ENCODE measurements at regions not wholly inside any gene's neighbourhood (a gene's known extent, or its start where the extent isn't known, plus 50 kb on each side); places are given as distances from the start of the nearest gene placed in this dataset.

DNA sequence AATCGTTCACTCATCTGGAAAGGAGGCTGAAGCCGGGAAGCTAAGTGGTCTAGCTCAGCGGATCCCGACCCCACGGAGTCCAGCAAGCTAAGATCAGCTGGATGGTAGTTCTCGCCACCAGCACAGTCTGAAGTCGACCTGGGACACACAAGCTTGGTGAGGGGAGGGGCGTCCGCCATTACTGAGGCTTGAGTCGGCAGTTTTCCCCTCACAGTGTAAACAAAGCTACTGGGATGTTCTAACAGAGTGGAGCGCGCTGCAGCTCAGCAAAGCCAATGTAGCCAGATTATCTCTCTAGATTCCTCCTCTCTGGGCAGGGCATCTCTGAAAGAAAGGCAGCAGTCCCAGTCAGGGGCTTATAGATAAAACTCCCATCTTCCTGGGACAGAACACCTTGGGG, 555.4 kb downstream of the BCOR start:
- POLR2A ChIA-PET = no interaction called here
- Mint-ChIP-seq H3K27me3 (no peaks in the 10 kb centered on the region), H3K36me3 (peaks cover 4% of the 10 kb centered on the region), H3K4me3 (no peak overlapping the region), H3K9me3 (peaks cover 4% of the 10 kb centered on the region), H3K4me1 (no peaks in the 10 kb centered on the region), H3K27ac (no peak overlapping the region)
- DNase-seq = no peak
- no peak for ATAC-seq (ENCODE audit: low read depth)

DNA sequence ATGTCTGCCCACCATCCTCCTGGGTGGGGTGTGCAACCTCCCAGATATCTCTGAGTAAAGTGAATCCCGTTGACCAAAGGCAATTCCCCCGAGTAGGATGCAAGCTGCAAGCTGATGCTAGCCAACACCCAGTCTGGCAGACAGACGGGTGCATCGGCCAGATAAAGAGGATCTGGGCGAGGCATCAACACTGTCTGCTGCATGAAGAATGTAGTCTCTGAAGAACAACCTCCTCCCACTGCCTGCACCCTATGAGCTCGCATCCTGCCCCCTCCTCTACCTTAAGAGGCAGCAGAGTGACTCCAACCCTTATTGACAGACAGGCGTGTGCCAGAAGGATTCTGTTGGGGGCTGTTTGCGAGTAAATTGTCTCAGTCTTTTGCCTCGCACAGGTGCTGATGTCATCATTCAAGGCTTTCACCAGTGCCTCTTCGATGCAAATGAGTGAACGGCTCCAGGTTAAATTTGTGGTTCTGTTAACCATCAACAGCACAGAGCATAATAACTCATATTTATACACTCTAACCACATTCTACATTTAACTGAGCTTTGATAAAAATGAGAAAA, 546.9 kb downstream of the BCOR start:
- Mint-ChIP-seq H3K27ac (no peak overlapping the region), H3K4me1 (no peaks in the 10 kb centered on the region), H3K27me3 (no peaks in the 10 kb centered on the region), H3K4me3 (no peak overlapping the region), H3K9me3 (peaks cover 1% of the 10 kb centered on the region), H3K36me3 (no peaks in the 10 kb centered on the region)
- no peak for DNase-seq
- POLR2A ChIA-PET = no interaction called here
- no peak for ATAC-seq (ENCODE audit: low read depth)

DNA sequence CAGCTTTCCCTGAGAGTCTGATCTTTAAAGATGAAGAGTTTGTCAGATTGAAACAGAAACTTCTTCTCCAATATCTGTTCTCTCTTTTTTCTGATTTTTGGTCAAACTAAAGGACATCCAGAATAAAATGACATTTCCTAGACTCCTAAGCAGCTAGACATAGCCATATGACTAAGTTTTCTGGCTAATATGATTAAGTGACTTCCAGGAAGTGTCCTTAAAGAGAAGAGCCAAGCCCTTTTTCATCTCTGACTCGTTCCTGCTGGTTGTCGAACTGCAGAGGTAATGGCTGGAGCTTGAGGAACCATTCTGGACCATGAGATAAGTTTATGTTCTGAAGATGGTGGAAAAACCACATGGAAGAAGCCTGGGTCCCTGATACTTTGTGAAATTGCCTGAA, 546.0 kb downstream of the BCOR start:
- Mint-ChIP-seq H3K4me1 (no peaks in the 10 kb centered on the region), H3K36me3 (no peaks in the 10 kb centered on the region), H3K9me3 (peaks cover 1% of the 10 kb centered on the region), H3K27me3 (no peaks in the 10 kb centered on the region), H3K4me3 (no peak overlapping the region), H3K27ac (no peak overlapping the region)
- DNase-seq (no peak), ATAC-seq (ENCODE audit: low read depth) (no peak)
- POLR2A ChIA-PET = no interaction called here

DNA sequence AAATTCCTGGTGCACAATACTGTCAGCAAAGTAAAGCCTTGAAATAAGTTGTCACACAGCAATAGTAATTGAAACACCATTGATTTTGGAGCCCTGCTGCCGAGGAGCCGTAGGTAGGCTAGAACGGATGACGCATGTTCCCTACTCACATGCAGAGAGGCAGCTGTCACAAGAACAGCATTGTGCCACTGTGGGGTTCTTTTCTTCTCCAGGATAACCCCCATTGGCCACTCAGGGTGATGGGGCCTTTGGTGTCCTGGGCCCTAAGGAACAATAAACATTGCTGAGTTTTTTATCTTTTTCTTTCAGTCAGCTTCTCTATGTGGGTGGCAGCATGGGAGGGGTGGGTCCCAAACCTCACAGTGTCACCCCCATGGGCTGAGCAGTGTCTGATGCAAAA, 542.3 kb downstream of the BCOR start:
- DNase-seq = no peak
- no peaks in the 10 kb centered on the region for H3K36me3 Mint-ChIP-seq
- H3K4me3 Mint-ChIP-seq = no peak overlapping the region
- peaks cover 1% of the 10 kb centered on the region for H3K9me3 Mint-ChIP-seq
- H3K27me3 Mint-ChIP-seq = no peaks in the 10 kb centered on the region
- no peaks in the 10 kb centered on the region for H3K4me1 Mint-ChIP-seq
- POLR2A ChIA-PET = no interaction called here
- ATAC-seq (ENCODE audit: low read depth) = no peak
- H3K27ac Mint-ChIP-seq = no peak overlapping the region

DNA sequence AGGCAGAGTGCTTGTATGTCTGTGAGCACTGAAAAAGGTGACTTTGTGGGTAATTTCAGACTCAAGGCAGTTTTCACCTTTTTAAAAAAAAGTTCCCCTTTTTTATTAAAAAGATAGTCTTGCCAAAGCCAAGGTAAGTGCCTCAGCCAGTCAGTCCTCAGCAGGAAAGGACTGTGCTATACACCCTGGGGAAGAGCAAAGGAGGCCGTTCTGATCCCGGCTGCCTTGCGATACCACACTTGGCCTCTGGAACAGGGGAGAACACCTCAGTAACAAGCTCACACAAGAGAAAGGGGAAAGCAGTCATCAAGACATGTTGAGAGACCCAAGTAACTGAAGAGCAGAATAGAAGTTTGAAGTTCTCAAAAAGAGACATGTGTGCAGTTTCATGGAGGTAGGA, 541.7 kb downstream of the BCOR start:
- Mint-ChIP-seq H3K27ac (no peak overlapping the region), H3K27me3 (no peaks in the 10 kb centered on the region), H3K4me1 (no peaks in the 10 kb centered on the region), H3K36me3 (no peaks in the 10 kb centered on the region), H3K9me3 (peaks cover 1% of the 10 kb centered on the region), H3K4me3 (no peak overlapping the region)
- DNase-seq (no peak), ATAC-seq (ENCODE audit: low read depth) (no peak)
- POLR2A ChIA-PET = no interaction called here

DNA sequence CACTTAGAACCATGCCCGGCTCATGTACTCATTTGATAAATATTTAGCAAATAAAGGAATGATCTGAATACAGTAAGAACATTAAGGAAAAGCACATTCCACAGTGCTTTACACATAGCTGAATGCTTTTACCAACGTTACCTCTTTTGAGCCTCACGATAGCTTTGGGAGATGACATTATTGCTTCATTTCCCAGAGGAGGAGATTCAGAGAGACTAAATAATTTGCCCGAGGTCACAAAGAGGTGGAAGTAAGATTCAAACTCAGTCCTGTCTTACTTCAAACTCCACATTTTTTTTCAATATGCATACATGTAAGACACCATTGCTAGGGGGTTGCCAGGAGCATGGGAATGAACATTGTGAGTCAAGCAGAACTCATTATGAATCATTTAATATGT, 538.5 kb downstream of the BCOR start:
- DNase-seq (no peak), ATAC-seq (ENCODE audit: low read depth) (no peak)
- POLR2A ChIA-PET = no interaction called here
- H3K4me3 Mint-ChIP-seq = no peak overlapping the region
- H3K4me1 Mint-ChIP-seq = no peaks in the 10 kb centered on the region
- H3K27me3 Mint-ChIP-seq = no peaks in the 10 kb centered on the region
- H3K36me3 Mint-ChIP-seq = no peaks in the 10 kb centered on the region
- no peak overlapping the region for H3K27ac Mint-ChIP-seq
- H3K9me3 Mint-ChIP-seq = no peaks in the 10 kb centered on the region

DNA sequence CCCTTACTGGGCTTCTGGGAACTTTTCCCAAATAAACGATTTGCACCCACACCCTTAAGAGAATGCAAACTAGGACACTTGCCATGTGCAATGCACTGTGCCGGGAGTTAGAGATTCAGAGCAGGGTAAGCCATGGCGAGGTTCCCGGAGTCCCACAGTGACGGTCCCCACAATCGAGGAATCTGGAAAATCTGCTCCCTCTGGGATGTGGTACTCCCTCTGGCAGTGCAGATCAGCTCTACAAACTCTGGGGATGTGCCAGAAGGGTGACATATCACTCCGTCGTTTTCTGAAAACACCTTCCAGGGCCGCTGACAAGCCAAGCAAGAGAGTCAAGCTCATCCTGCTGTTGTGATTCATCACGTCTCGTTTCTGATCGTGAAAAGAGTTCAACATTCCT, 537.5 kb downstream of the BCOR start:
- Mint-ChIP-seq H3K27me3 (no peaks in the 10 kb centered on the region), H3K4me1 (no peaks in the 10 kb centered on the region), H3K36me3 (no peaks in the 10 kb centered on the region), H3K9me3 (no peaks in the 10 kb centered on the region), H3K27ac (no peak overlapping the region), H3K4me3 (no peak overlapping the region)
- DNase-seq (no peak), ATAC-seq (ENCODE audit: low read depth) (no peak)
- POLR2A ChIA-PET = no interaction called here

DNA sequence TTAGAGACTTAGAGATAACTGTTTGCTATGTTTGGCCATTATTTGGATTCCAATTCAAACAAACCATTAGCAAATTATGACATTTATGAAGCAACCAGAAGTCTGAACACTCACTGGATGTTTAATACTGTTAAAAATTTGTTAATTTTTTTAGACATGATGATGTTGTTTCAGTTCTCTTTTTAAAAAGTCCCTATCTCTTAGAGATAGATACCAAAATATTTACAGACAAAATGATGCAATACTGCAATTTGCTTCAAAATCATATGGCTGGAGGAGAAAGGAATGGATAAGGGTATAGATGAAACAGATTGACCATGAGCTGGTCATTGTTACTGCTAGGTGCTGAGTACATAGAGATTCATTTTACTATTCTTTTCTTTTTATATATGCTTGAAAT, 534.6 kb downstream of the BCOR start:
- Mint-ChIP-seq H3K9me3 (no peaks in the 10 kb centered on the region), H3K27me3 (no peaks in the 10 kb centered on the region), H3K36me3 (no peaks in the 10 kb centered on the region), H3K4me1 (no peaks in the 10 kb centered on the region), H3K4me3 (no peak overlapping the region), H3K27ac (no peak overlapping the region)
- POLR2A ChIA-PET = no interaction called here
- ATAC-seq (ENCODE audit: low read depth) (no peak), DNase-seq (no peak)

DNA sequence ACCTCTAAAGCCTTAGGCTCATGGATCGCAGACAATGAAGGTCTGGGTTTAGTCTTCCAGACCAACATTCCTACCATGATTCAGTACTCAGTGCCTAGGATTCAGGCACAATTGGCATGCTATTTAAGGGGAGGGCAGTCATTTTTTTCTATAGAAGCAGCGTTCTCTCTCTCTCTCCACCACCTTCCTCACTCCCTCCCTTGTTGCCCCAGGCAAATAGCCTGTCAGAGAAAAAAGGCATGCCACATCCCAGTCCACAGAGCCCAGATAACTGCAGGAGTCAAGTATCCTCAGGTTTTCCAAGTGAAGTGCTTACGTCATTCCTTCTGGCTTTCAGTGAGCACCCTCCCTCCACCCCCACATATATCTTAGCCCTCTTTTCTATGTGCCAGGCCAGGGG, 533.0 kb downstream of the BCOR start:
- no peak overlapping the region for H3K27ac Mint-ChIP-seq
- no peaks in the 10 kb centered on the region for H3K9me3 Mint-ChIP-seq
- POLR2A ChIA-PET = no interaction called here
- H3K36me3 Mint-ChIP-seq = no peaks in the 10 kb centered on the region
- no peak overlapping the region for H3K4me3 Mint-ChIP-seq
- H3K27me3 Mint-ChIP-seq = no peaks in the 10 kb centered on the region
- no peaks in the 10 kb centered on the region for H3K4me1 Mint-ChIP-seq
- DNase-seq (no peak), ATAC-seq (ENCODE audit: low read depth) (no peak)

DNA sequence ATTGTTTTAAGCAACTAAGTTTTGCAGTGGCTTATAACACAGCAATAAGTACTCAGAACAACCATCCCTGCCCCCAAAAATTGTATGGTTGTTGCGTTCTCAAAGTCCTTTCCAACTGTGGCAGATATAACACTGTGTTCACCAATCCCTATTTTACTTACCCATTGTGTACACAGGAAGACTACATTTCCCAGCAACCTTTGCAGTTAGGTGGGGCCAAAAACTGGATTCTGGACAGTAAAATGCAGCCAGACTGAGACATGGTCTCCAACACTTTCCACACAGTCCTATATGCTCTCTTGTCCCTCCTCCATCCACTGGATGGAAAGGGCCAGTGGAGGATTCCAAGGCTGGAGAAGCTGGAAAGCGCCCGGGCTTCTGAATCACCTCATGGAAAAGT, 523.6 kb downstream of the BCOR start:
- POLR2A ChIA-PET = no interaction called here
- Mint-ChIP-seq H3K27ac (no peak overlapping the region), H3K4me1 (peaks cover 3% of the 10 kb centered on the region), H3K36me3 (no peaks in the 10 kb centered on the region), H3K4me3 (no peak overlapping the region), H3K9me3 (no peaks in the 10 kb centered on the region), H3K27me3 (peaks cover 2% of the 10 kb centered on the region)
- DNase-seq (no peak), ATAC-seq (ENCODE audit: low read depth) (no peak)

DNA sequence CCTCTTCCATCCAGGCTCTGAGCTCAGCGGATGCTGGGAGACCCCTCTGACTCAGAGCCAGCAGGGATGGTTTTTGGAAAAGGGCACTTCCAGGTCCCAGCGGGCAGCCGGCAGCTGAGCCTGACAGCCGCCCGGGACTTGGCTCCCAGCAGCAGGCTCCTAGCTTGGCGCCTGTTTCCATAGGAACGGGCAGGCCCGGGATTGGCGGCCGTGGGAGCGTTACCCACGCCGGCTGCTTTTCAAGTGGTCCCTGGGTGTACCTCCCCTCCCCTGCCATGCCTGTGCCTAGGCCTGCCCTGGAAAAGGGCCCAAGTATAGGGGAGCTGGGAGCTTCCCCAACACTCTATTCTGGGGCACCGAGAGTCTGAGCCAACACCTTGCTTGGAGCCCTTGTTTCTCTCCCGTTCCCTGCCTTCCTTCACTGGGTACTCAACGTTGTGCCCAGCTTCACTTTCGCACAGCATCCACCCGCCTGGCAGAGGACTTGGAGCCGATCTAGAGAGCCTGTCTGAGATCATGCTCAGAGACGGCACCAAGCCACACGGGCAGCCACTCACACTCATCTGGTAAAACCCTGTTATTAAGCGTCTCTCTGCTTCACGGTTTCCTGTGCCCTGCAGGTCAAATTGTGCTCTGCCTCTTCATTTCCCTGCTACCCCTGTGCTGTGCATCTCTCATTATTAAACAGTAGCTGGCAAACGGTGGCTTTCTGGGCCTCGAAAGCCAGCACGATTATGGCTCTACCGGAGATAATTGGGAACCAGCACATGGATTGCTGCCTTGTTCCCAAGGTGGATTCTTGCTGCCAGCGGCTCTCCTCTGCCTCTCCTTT, 521.5 kb downstream of the BCOR start:
- no peak for DNase-seq
- no peaks in the 10 kb centered on the region for H3K36me3 Mint-ChIP-seq
- peaks cover 3% of the 10 kb centered on the region for H3K4me1 Mint-ChIP-seq
- peaks cover 2% of the 10 kb centered on the region for H3K27me3 Mint-ChIP-seq
- H3K27ac Mint-ChIP-seq = no peak overlapping the region
- no peak overlapping the region for H3K4me3 Mint-ChIP-seq
- no peak for ATAC-seq (ENCODE audit: low read depth)
- no peaks in the 10 kb centered on the region for H3K9me3 Mint-ChIP-seq
- POLR2A ChIA-PET = no interaction called here

DNA sequence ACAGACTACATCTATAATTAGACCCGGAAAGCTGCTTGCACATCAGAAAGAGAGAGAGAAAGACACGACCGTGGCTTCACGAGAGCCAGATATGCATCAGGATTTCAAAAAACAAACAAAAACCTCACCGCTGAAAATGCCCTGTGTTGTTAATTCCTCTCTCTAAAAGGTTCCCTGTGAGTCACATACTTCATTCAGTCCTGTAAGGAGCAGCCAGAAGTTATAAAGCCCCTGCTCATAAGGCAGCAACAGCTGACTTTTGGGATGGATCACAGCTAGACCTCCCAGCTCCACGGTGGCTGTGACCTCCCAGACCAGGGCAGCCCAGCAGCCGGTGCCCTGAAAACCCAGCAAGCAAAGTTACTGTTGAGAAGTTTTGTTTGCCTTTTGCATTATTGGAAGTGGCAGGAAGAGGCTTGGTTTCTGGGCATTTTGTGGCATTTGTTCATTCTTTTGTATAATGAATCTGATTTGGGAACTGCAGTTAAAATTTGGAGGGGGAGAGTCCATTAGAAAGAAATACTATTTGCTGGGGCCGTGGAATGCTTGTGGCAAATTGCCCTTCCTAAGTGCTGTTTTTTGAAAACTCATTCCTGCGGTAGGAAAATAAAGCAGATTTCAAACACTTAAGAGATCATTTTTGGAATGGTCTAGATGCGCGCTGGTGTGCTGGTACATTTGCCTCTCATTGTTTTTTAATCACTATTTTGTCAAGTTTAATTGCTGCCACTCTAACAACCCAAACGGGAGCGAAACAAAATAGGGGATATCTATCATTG, 520.4 kb downstream of the BCOR start:
- no peak overlapping the region for H3K4me3 Mint-ChIP-seq
- H3K27ac Mint-ChIP-seq = no peak overlapping the region
- no peak for ATAC-seq (ENCODE audit: low read depth)
- POLR2A ChIA-PET = no interaction called here
- peaks cover 3% of the 10 kb centered on the region for H3K4me1 Mint-ChIP-seq
- no peaks in the 10 kb centered on the region for H3K36me3 Mint-ChIP-seq
- peaks cover 2% of the 10 kb centered on the region for H3K27me3 Mint-ChIP-seq
- no peaks in the 10 kb centered on the region for H3K9me3 Mint-ChIP-seq
- DNase-seq = no peak

DNA sequence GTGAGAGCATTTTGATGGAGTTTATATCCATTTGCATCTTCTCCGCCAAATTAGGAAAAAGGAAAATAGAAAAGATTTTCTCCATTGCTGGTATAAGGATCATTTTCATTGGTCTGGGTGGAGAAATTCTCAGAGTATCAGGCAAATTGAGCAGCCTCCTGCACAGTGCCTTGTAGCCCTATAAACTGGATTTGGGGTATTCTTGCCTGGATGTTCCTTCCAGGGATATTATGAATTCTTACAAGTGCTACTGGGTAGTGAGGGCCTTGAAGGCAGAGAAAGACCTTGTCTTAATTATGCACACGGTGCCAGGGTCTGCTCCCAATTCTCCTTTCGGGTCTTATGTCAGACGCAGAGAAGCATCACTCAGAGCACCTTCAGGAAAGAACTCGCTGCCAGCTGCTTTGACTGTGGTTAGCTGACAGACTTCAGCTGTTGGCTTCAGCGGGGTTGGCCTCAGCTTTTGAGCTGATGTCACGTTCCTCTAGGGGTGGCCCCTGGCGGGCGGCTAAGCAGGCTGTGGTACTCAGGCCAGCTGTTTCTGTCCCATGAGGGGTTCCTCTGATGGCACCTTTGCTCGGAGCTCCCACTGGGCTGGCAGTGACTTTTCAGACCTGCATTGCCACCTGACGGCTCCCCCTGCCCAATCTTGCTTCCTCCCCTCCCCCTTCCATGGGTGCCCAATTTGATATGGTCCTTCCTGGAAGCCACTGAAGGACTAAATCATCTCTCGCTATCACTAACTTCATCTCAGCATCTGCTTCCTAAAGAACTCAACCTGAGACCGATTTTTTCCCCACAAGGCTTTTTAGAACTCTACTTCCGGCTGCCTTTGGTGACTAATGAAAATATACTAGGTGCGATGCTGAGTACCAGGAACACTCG, 519.5 kb downstream of the BCOR start:
- Mint-ChIP-seq H3K27ac (peak overlapping the region; percentile 67), H3K9me3 (no peaks in the 10 kb centered on the region), H3K4me1 (peaks cover 3% of the 10 kb centered on the region), H3K36me3 (no peaks in the 10 kb centered on the region), H3K4me3 (peak overlapping the region; percentile 61), H3K27me3 (peaks cover 2% of the 10 kb centered on the region)
- DNase-seq (peak; percentile 28), ATAC-seq (ENCODE audit: low read depth) (peak; percentile 65)
- POLR2A ChIA-PET = no interaction called here
